ENCODE measurements at regions not wholly inside any gene's neighbourhood (a gene's known extent, or its start where the extent isn't known, plus 50 kb on each side); places are given as distances from the start of the nearest gene placed in this dataset.

- no peak for DNase-seq (ENCODE audit: low read depth)
Observed at GRCh38 chr4:22217480-22217879, 268.9 kb upstream of the KCNIP4 start.

- no peak for DNase-seq (ENCODE audit: low read depth)
Observed at GRCh38 chr4:22216278-22216677, 267.7 kb upstream of the KCNIP4 start.

GRCh38 chr4:22215084-22215483, 266.5 kb upstream of the KCNIP4 start:
- DNase-seq (ENCODE audit: low read depth): no peak

- no peak for DNase-seq (ENCODE audit: low read depth)
Observed at GRCh38 chr4:22203711-22204011, 255.1 kb upstream of the KCNIP4 start.

- no peak for DNase-seq (ENCODE audit: low read depth)
Observed at GRCh38 chr4:22202975-22203710, 254.6 kb upstream of the KCNIP4 start.

GRCh38 chr4:22202246-22202974, 253.8 kb upstream of the KCNIP4 start:
- no peak for DNase-seq (ENCODE audit: low read depth)

- no peak for DNase-seq (ENCODE audit: low read depth)
Observed at GRCh38 chr4:22201256-22201655, 252.7 kb upstream of the KCNIP4 start.

GRCh38 chr4:22196551-22196950, 248.0 kb upstream of the KCNIP4 start:
- DNase-seq (ENCODE audit: low read depth): no peak

- DNase-seq (ENCODE audit: low read depth): no peak
Observed at GRCh38 chr4:22192084-22192511, 243.5 kb upstream of the KCNIP4 start.

GRCh38 chr4:22191565-22191964, 243.0 kb upstream of the KCNIP4 start:
- no peak for DNase-seq (ENCODE audit: low read depth)

GRCh38 chr4:22190855-22191254, 242.3 kb upstream of the KCNIP4 start:
- DNase-seq (ENCODE audit: low read depth): peak; percentile 39

GRCh38 chr4:22187203-22187820, 238.7 kb upstream of the KCNIP4 start:
- no peak for DNase-seq (ENCODE audit: low read depth)

- DNase-seq (ENCODE audit: low read depth): no peak
Observed at GRCh38 chr4:22181736-22182135, 233.2 kb upstream of the KCNIP4 start.

- DNase-seq (ENCODE audit: low read depth): peak; percentile 81
Observed at GRCh38 chr4:22179124-22179874, 230.7 kb upstream of the KCNIP4 start.

GRCh38 chr4:22174640-22175039, 226.1 kb upstream of the KCNIP4 start:
- DNase-seq (ENCODE audit: low read depth): no peak

GRCh38 chr4:22170353-22170752, 221.8 kb upstream of the KCNIP4 start:
- DNase-seq (ENCODE audit: low read depth): no peak

GRCh38 chr4:22167201-22167600, 218.6 kb upstream of the KCNIP4 start:
- DNase-seq (ENCODE audit: low read depth): no peak

GRCh38 chr4:22162454-22162853, 213.9 kb upstream of the KCNIP4 start:
- no peak for DNase-seq (ENCODE audit: low read depth)

GRCh38 chr4:22130741-22131140, 182.2 kb upstream of the KCNIP4 start:
- no peak for DNase-seq (ENCODE audit: low read depth)

GRCh38 chr4:22129454-22130029, 181.0 kb upstream of the KCNIP4 start:
- no peak for DNase-seq (ENCODE audit: low read depth)

- DNase-seq (ENCODE audit: low read depth): no peak
Observed at GRCh38 chr4:22122062-22122461, 173.5 kb upstream of the KCNIP4 start.

- DNase-seq (ENCODE audit: low read depth): no peak
Observed at GRCh38 chr4:22115262-22115661, 166.7 kb upstream of the KCNIP4 start.
